Peyer's patch (tissue), 4 donors: ENCODE measurements at regions not wholly inside any gene's neighbourhood (a gene's known extent, or its start where the extent isn't known, plus 50 kb on each side); places are given as distances from the start of the nearest gene placed in this dataset.

Experiments used
- DNase-seq, 3 donors: peaks; one replicate each; pipeline ENCODE4 v3.0.0-alpha.2; 2017 to 2019
- H3K27ac ChIP-seq, 4 donors: fragments of 200-600 bp; sonication (generic); one replicate each; pipeline ENCODE4 v1.5.1; 2016 to 2019
- H3K27me3 ChIP-seq, 2 donors: fragments of 200-600 bp; sonication (generic); one replicate each; pipeline ENCODE4 v1.5.1; 2019
- H3K36me3 ChIP-seq, 3 donors: fragments of 200-600 bp; sonication (generic); one replicate each; pipeline ENCODE4 v1.5.1; 2016 to 2019
- H3K4me1 ChIP-seq, 4 donors: fragments of 200-600 bp; sonication (generic); one replicate each; pipeline ENCODE4 v1.5.1; 2016 to 2019
- H3K4me3 ChIP-seq, 4 donors: fragments of 200-600 bp; sonication (generic); 1 replicate in 3 of 4; 2 replicates in 1 of 4; pipeline ENCODE4 v1.5.1; 2016 to 2019; ENCODE audit warnings: mild to moderate bottlenecking in 1 of 4
- H3K9me3 ChIP-seq, 4 donors: fragments of 200-600 bp; sonication (generic); one replicate each; pipeline ENCODE4 v1.5.1; 2016 to 2019; ENCODE audit warnings: mild to moderate bottlenecking in 1 of 4
- CTCF ChIP-seq, 6 experiments: fragments of 450-650 bp in 4 of 6; fragments of 200-600 bp in 2 of 6; sonication (generic) in 1 of 6; IDR thresholded peaks; one replicate each; pipeline ENCODE4 v1.5.1; 2017 to 2019; ENCODE audit warnings: antibody characterized with exemption in 6 of 6, mild to moderate bottlenecking in 3 of 6, moderate library complexity in 1 of 6
- POLR2A ChIP-seq, 2 donors: fragments of 450-650 bp; IDR thresholded peaks; one replicate each; pipeline ENCODE4 v1.5.1; 2017; ENCODE audit warnings: antibody characterized with exemption in 2 of 2, mild to moderate bottlenecking in 2 of 2, moderate library complexity in 2 of 2

- Histone ChIP-seq H3K9me3 (no peaks in the 10 kb centered on the region), H3K4me1 (no peaks in the 10 kb centered on the region), H3K27ac (no peak overlapping the region), H3K27me3 (no peaks in the 10 kb centered on the region), H3K4me3 (no peak overlapping the region), H3K36me3 (no peaks in the 10 kb centered on the region)
- no peak for TF ChIP-seq CTCF (IDR thresholded peaks at IDR 0.05)
- no peak for DNase-seq
Measured at GRCh38 chr10:123303581-123304337, 149.6 kb downstream of the BUB3 start.

- Histone ChIP-seq H3K27ac (no peak overlapping the region), H3K4me1 (no peaks in the 10 kb centered on the region), H3K9me3 (no peaks in the 10 kb centered on the region), H3K4me3 (no peak overlapping the region), H3K27me3 (no peaks in the 10 kb centered on the region), H3K36me3 (no peaks in the 10 kb centered on the region)
- TF ChIP-seq CTCF (IDR thresholded peaks at IDR 0.05) (no peak), POLR2A (IDR thresholded peaks at IDR 0.05) (no peak)
- DNase-seq = no peak
Measured at GRCh38 chr10:123305671-123306070, 151.5 kb downstream of the BUB3 start.

DNA sequence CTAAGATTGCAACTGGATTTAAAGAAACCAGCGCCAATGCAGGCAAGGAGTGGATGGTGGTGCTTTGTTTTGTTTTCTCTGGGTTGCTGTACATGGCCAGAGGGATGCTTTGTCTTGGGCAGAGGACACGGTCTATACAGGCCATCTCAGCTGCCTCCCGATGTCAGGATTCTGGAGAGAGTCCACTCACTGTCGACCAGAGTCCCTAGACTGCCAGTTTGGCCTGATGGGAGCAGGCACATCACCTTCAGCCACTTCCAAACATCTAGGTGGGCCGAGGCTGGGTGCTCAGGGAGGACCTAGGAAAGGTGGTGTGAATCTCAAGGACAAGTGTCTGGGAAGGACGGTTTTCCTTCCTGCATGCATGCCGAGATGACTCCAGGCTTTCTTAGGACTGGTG, 152.1 kb downstream of the BUB3 start:
- H3K9me3 ChIP-seq = no peaks in the 10 kb centered on the region
- DNase-seq = no peak
- no peak overlapping the region for H3K27ac ChIP-seq
- TF ChIP-seq CTCF (IDR thresholded peaks at IDR 0.05) (no peak), POLR2A (IDR thresholded peaks at IDR 0.05) (no peak)
- no peaks in the 10 kb centered on the region for H3K36me3 ChIP-seq
- H3K27me3 ChIP-seq = no peaks in the 10 kb centered on the region
- H3K4me3 ChIP-seq = no peak overlapping the region
- no peaks in the 10 kb centered on the region for H3K4me1 ChIP-seq

GRCh38 chr10:123309731-123310130, 155.5 kb downstream of the BUB3 start:
- H3K27ac ChIP-seq = no peak overlapping the region
- H3K4me1 ChIP-seq = no peaks in the 10 kb centered on the region
- no peak for TF ChIP-seq POLR2A (IDR thresholded peaks at IDR 0.05)
- no peak for TF ChIP-seq CTCF (IDR thresholded peaks at IDR 0.05)
- no peak for DNase-seq
- no peaks in the 10 kb centered on the region for H3K27me3 ChIP-seq
- H3K9me3 ChIP-seq = no peaks in the 10 kb centered on the region
- no peaks in the 10 kb centered on the region for H3K36me3 ChIP-seq
- H3K4me3 ChIP-seq = no peak overlapping the region

- TF ChIP-seq POLR2A (IDR thresholded peaks at IDR 0.05) (no peak), CTCF (IDR thresholded peaks at IDR 0.05) (no peak)
- no peaks in the 10 kb centered on the region for H3K27me3 ChIP-seq
- no peaks in the 10 kb centered on the region for H3K4me1 ChIP-seq
- H3K27ac ChIP-seq = no peak overlapping the region
- H3K4me3 ChIP-seq = no peak overlapping the region
- no peaks in the 10 kb centered on the region for H3K9me3 ChIP-seq
- no peaks in the 10 kb centered on the region for H3K36me3 ChIP-seq
- DNase-seq = no peak
Measured at GRCh38 chr10:123316776-123317175, 162.6 kb downstream of the BUB3 start.

GRCh38 chr10:123318516-123318915, 164.3 kb downstream of the BUB3 start:
- TF ChIP-seq POLR2A (IDR thresholded peaks at IDR 0.05) = no peak
- TF ChIP-seq CTCF (IDR thresholded peaks at IDR 0.05) = no peak
- H3K4me1 ChIP-seq = no peaks in the 10 kb centered on the region
- H3K36me3 ChIP-seq = no peaks in the 10 kb centered on the region
- no peaks in the 10 kb centered on the region for H3K27me3 ChIP-seq
- DNase-seq = no peak
- H3K27ac ChIP-seq = no peak overlapping the region
- H3K4me3 ChIP-seq = no peak overlapping the region
- no peaks in the 10 kb centered on the region for H3K9me3 ChIP-seq
